ENCODE measurements at regions not wholly inside any gene's neighbourhood (a gene's known extent, or its start where the extent isn't known, plus 50 kb on each side); places are given as distances from the start of the nearest gene placed in this dataset.
A peak's percentile ranks its signal among the peaks of the same experiment; 100 is the strongest.

DNA sequence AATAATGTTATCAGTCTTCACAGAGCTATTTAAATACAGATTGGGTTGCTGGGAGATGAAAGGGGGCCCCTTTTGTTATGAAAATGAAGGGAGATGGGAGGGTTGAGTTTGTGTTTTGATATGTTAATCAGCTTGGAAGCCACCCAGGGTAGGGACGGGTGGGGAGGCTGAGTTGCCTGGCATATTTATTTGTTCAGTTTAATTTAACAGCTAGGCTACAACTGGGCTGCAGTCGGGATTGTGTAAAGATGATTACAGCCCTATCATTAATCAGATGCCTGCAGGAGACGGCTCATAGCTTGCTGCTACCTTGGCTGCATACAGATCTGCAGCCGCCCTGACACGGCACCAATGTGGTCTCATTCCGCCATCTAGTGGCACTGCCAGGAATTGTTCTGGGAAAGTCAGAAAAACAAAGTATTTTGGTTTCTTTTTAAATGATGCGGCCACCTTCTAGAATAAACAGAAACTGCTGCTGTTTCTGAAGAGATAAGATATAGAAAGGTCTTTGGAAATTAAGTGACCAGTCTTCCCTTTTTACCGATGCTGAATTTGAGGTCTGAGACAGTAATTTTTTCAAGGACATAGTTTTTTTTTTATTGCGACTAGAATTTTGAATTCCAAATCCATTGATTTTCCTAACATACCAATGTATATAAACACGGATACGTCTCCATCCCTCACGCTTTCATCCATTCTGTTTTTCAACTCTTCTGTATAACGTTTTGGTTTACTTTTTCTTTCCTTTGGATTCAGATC is 458.0 kb upstream of the ASIC2 start:
- TF ChIP-seq, protein P1, sequence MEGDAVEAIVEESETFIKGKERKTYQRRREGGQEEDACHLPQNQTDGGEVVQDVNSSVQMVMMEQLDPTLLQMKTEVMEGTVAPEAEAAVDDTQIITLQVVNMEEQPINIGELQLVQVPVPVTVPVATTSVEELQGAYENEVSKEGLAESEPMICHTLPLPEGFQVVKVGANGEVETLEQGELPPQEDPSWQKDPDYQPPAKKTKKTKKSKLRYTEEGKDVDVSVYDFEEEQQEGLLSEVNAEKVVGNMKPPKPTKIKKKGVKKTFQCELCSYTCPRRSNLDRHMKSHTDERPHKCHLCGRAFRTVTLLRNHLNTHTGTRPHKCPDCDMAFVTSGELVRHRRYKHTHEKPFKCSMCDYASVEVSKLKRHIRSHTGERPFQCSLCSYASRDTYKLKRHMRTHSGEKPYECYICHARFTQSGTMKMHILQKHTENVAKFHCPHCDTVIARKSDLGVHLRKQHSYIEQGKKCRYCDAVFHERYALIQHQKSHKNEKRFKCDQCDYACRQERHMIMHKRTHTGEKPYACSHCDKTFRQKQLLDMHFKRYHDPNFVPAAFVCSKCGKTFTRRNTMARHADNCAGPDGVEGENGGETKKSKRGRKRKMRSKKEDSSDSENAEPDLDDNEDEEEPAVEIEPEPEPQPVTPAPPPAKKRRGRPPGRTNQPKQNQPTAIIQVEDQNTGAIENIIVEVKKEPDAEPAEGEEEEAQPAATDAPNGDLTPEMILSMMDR (conservative IDR thresholded peaks at IDR 0.05; ENCODE audit: low read depth, low read length), result peak; percentile 92
- peak; percentile 73 for DNase-seq (ENCODE audit: low read depth)
- no peak overlapping the region for H3K4me3 ChIP-seq (ENCODE audit: low read depth, low read length)

DNA sequence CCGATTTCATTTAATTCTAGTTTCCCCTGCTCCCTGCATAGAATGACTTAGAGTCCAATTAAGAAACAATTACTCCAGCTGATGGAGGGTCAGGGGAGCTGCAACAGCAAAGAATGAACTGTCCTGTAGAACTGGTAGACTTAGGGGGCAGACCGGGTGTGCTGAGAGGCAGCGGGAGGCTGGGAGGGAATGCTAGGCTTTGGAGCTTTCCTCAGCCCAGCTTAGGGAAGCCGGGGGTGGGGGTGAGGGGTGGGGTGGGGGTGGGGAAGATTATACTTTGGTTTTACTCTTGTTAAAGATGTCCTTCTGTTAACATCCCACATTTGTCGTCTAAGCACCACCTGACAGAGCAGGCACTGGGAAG is 458.6 kb upstream of the ASIC2 start:
- no peak for DNase-seq (ENCODE audit: low read depth)
- TF ChIP-seq, protein P1 (conservative IDR thresholded peaks at IDR 0.05; ENCODE audit: low read depth, low read length), result no peak
- no peak overlapping the region for H3K4me3 ChIP-seq (ENCODE audit: low read depth, low read length)

DNA sequence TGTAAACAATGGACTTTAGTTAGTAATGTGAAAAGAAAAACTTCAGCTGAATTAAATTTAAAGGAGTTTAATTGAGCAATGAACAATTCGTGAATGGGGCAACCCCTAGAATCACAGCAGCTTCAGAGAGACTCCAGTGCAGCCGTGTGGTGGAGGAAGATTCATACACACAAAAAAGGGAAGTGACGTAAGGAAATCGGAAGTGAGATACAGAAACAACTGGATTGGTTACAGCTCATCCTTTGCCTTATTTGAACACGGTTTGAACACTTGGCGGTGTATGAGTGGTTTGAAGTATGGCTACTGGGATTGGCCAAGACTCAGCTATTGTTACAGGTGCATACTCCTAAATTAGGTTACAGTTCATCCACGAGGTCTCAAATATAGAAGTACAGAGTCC is 460.4 kb upstream of the ASIC2 start:
- no peak overlapping the region for H3K4me3 ChIP-seq (ENCODE audit: low read depth, low read length)
- TF ChIP-seq, protein P1 (conservative IDR thresholded peaks at IDR 0.05; ENCODE audit: low read depth, low read length), result no peak
- no peak for DNase-seq (ENCODE audit: low read depth)

DNA sequence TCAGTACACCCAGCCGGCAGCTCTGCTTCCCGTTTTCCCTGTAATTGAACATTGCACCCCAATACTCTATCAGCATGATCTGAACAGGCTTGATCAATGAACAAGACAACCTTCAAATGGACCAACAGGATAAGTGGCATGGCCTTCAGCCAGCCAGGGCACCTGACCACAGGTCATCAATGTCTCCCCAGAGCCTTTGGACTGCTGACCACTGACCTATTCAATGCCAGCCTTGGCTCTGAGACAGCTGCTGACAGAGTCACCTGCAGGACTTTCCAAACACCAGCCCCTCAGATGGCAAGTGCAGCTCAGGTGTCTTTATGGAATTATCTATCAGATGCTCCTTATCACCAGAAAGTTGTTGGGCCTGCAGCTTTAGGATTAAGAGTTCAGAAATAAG is 462.9 kb upstream of the ASIC2 start:
- no peak overlapping the region for H3K4me3 ChIP-seq (ENCODE audit: low read depth, low read length)
- TF ChIP-seq, protein P1 (conservative IDR thresholded peaks at IDR 0.05; ENCODE audit: low read depth, low read length), result no peak
- no peak for DNase-seq (ENCODE audit: low read depth)

DNA sequence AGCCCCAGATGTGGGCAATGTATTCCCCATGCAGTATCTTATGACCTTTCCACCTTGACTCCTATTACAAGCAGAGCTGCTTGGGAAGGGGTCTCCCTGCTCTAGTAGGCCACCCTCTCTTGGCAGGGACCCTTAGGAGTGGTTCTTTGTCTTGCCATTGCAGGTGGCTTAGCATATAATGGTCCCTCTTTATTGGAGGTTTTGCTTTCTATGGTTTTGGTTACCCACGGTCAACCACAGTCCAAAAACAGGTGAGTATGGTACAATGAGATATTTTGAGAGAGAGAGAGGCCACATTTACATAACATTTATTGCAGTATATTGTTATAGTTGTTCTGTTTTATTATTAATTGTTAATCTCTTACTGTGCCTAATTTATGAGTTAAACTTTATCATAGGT is 472.8 kb upstream of the ASIC2 start:
- DNase-seq (ENCODE audit: low read depth), result no peak
- TF ChIP-seq, protein P1 (conservative IDR thresholded peaks at IDR 0.05; ENCODE audit: low read depth, low read length), result no peak
- H3K4me3 ChIP-seq (ENCODE audit: low read depth, low read length), result no peak overlapping the region

DNA sequence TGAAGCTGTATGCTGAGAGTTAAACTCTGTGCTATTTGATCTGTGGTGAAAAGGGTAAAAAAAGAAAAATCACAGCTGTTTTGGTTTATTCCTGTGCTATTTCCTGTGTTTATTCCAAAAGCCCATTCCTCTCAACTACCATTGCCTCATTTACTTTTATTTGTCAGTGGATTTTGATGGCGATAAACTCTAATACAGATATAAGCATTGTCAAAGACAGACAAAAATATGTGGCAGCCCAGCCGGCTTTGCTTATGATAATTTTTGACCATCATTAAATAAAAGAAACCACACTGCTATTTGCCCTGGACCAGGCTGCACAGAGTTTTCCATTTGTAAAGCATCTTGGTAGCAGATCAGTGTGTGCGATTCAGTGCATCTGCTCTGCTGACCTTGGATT is 473.6 kb upstream of the ASIC2 start:
- no peak for DNase-seq (ENCODE audit: low read depth)
- no peak overlapping the region for H3K4me3 ChIP-seq (ENCODE audit: low read depth, low read length)
- TF ChIP-seq, protein P1 (conservative IDR thresholded peaks at IDR 0.05; ENCODE audit: low read depth, low read length), result no peak

DNA sequence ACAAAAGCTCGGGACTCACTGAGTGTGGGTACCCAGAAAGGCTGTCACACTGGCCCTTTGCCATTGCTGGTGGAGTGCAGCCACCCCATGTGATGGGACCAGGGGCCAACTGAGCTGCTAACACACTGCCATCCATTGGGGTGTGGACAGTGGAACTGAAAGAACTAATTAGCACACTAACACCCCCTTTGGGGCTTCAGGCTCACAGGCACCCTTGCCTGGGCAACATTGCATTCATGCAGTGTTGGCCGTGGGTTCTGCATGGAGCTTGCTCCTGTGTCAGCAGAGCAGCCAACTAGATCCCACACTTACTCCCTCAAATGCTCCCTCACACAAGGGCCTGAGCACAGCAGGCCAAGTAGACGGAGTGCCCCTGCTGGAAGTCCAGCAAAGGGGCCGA is 476.0 kb upstream of the ASIC2 start:
- no peak overlapping the region for H3K4me3 ChIP-seq (ENCODE audit: low read depth, low read length)
- DNase-seq (ENCODE audit: low read depth), result no peak
- TF ChIP-seq, protein P1 (conservative IDR thresholded peaks at IDR 0.05; ENCODE audit: low read depth, low read length), result no peak
